ENCODE measurements at regions not wholly inside any gene's neighbourhood (a gene's known extent, or its start where the extent isn't known, plus 50 kb on each side); places are given as distances from the start of the nearest gene placed in this dataset.

- DNase-seq = peak in 1 of 14 donors; percentile 1
These were observed 386.6 kb downstream of the PCDH20 start for GRCh38 chr13:61029064-61029463.

DNA sequence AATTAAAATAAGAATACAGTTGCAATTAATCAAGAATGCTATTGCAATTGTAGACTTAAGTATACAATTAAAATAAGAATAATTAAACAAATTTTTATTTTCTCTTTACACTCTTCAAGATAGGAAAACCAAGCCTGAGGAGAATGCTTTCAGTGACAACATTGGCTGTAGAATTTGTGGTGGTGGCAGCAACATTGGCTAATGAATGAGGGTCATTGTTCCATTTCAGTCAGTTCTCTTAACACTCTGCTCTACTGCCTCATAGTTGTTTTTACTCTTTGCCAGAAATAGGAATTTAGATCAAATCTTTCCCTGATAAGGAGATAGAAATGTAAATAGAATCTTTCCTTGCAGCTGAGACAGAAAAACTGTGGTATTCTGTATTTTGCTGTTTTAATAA is 391.6 kb downstream of the PCDH20 start:
- no peak for DNase-seq

- DNase-seq = no peak
These were observed 393.8 kb downstream of the PCDH20 start for GRCh38 chr13:61021838-61022237.

DNA sequence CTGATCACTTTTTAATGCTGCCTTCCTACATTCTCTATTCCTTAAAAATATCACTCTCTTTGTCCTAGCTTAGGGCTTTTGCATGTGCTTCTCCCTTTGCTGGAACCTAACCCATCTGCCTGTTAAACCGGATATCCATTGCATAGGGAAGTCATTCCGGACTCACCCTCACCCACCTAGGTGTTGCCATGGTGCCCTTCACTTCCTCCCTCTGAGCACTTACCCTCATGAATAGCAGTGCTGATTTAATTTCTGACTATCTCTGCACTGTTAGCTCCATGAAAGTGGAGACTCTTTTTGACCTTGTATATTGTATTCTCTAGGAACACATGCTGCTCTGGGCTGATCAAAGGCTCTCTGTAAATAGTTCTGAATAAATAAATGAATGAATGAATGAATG is 401.9 kb downstream of the PCDH20 start:
- DNase-seq = no peak

DNA sequence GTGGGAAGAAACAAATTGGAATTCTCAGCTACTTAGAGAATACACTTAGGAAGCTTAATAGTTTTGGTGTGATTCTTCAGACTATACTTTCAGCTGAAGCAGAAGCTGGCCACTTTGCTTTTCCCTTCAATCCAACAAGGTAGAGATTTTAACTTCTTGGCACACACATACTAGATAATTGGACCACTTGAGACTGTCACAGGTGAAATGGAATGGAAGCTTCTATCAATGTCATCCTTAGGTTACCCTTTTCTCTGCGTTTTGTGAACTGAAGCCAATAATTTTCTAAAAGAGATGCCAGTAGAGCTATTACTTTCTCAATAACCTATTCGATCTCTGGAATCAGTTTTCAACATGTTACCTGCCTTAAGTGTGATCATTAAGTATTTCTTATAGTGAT is 405.3 kb downstream of the PCDH20 start:
- DNase-seq = no peak

GRCh38 chr13:61002686-61003085 is 413.0 kb downstream of the PCDH20 start:
- no peak for DNase-seq

DNA sequence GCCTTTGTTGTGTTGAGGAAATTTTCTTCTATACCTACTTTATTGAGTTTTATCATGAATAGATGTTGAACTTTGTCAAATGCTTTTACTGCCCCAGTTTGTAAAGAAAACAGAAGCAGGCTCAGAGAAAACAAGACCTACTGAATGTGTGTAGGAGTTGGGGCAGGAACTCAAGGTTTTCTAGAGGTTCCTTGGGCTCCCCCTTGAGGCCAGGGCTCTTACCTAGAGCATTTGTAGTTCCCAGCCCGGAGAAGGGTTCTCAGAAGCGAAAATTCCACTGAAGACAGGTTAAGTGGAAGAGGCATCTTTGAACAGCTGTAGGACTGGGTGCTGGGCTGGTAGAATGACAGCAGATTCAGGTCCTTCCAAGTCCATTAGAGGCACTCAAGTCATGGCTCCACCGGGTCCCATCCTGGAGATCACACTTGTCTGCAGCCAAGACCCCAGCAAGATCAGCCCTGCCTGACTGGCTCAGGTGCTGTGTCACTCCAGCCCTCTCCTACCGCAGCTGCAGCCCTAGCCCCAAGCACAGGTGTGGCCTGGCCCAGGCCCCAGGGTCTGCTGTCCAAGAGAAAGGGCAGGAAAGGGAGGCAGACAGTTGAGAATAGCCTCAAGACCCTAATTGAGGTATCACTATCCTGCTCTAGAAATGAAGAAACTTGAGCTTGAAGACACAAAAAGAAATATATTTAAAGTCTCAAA is 425.5 kb downstream of the PCDH20 start:
- DNase-seq = no peak

DNA sequence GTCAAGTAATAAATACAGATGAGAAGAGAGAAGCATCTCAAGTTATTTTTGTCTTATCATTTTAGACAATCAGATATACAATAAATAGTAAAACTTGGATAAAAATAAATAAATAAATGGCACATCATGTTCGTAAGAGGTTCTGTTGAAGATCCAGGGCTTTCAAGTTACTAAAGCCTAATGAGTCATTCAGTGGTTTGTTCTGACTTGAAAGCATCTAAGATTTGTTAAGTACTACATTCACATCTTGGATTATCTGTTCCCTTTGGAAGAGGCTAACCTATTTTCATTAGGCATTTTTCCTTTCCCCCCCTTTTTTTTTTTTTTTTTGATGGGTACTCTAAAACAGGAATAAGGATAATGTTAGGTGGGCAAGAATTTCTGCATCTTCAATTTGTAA is 429.3 kb downstream of the PCDH20 start:
- DNase-seq = no peak

GRCh38 chr13:60981407-60981806 is 434.2 kb downstream of the PCDH20 start:
- no peak for DNase-seq

DNA sequence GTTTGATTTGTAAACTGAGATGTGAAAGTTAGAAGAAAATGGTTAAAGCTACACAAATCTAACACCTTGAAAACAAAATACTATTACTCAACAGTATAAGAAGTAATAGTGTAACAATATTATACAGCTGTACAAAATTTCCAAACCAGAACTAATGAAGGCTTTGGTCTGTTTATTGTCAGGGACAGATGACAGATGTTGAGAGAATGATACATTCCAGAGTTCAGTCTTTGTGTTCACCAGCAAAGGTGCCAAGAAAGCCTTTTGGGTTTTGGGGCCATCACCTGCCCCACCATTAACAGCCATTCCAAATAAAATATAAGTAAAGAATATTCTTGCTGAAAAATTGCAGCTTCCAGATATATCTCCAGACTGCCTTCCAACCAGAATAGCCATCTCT is 439.3 kb downstream of the PCDH20 start:
- no peak for DNase-seq

DNA sequence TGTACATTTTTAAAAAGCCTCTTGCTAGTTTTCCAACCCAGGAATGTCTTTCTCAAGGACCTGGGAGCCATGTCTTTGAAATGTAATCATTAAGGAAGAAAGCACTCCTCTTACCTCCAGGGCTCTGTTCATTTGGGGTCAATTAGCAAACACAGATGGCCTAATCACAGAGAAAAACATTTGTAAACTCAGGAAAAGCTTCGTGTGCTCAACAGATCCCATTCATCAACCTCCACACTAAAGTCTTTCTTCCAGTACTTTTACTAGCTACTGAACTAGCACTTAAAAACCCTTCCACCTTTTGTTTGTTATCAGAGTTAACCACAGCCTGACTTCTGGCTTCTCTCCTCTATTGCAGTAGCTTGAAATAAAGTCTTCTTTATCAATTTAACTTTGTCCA is 441.4 kb downstream of the PCDH20 start:
- no peak for DNase-seq

DNA sequence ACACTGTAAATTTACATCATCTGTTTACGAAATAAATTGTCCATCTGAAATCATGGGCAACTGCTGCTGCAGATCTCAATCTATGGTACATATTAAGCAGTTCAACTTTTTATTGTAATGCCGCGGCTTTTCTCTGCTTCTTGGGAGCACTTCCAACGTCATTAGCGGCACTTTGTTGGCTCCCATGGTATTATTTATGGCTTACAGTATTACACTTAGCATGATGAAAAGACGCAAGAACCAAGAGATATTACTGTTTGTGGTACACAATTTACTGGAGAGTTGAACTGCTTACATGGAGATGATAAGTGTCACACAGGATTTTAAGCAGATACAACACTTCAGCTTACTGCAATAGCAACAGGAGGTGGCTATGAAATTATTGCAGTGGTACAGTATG is 442.1 kb downstream of the PCDH20 start:
- DNase-seq = no peak

GRCh38 chr13:60970736-60971135 is 444.9 kb downstream of the PCDH20 start:
- no peak for DNase-seq

GRCh38 chr13:60969656-60970055 is 446.0 kb downstream of the PCDH20 start:
- DNase-seq = no peak

GRCh38 chr13:60959427-60959826 is 456.2 kb downstream of the PCDH20 start:
- no peak for DNase-seq

- no peak for DNase-seq
These were observed 457.8 kb downstream of the PCDH20 start for GRCh38 chr13:60957816-60958215.

- DNase-seq = no peak
These were observed 470.3 kb downstream of the PCDH20 start for GRCh38 chr13:60945396-60945795.

DNA sequence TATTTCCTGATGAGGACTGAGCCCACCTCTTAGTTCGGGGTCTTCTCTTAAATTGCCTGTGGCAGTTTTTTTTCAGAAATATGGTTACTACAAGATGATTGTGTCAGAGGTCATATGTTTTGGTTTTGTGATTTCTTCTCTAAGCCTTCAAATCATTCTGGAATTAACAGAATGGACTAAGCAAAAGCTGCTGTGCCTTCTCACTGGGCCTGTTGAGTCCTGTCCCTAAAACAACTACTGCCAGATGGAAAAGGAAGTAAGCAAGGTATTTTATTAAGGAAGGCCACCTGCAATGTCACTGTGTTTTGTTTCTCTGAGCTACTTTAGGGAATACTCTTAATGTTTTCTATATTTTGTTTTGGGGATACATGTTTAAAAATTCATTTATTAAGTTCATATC is 470.8 kb downstream of the PCDH20 start:
- DNase-seq = no peak

GRCh38 chr13:60944016-60944415 is 471.6 kb downstream of the PCDH20 start:
- no peak for DNase-seq

GRCh38 chr13:60936281-60936680 is 479.4 kb downstream of the PCDH20 start:
- DNase-seq = no peak

DNA sequence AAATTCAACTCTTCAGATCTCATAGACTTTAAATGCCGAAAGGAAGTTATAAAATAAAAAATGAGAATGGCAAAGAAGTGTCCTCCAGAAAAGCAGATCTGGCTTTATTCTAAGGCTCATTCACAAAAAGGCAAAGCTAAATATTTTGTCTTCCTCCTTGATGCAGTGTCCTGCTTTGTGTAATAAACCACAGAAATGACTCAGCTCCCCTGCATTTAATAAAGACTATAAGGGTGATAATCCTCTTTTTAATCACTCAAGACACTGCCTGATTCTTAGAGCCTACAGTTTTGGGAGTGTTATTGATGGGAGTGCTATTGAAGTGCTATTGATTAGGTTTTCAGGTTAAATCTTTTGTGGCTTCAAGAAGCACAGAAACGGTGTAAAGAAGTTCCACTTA is 482.0 kb downstream of the PCDH20 start:
- no peak for DNase-seq

- DNase-seq = no peak
These were observed 483.6 kb downstream of the PCDH20 start for GRCh38 chr13:60931858-60932546.

DNA sequence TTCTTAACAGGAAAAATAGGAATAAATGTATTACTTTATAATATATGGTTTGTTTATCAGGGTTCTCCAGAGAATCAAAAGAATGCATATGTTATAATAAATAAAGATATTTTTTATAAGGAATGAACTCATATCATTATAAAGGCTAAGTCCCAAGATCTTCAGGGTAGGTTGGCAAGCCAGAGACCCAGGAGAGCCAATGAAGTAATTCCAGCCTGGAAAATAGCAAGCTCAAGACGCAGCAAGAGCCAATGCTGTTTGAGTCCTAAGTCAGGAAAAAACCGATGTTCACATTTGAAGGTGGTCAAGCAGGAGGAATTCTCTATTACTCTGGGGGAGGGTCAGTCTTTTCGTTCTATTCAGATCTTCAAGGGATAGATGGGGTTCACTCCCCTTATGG is 490.0 kb downstream of the PCDH20 start:
- DNase-seq = no peak

- DNase-seq = no peak
These were observed 490.8 kb downstream of the PCDH20 start for GRCh38 chr13:60924856-60925255.
